ENCODE measurements at regions not wholly inside any gene's neighbourhood (a gene's known extent, or its start where the extent isn't known, plus 50 kb on each side); places are given as distances from the start of the nearest gene placed in this dataset.
"Not testable (repeated sequence)": the region's sequence is repeated elsewhere in the genome, so short reads cannot be mapped to it uniquely, and the experiment has no call there.

DNA sequence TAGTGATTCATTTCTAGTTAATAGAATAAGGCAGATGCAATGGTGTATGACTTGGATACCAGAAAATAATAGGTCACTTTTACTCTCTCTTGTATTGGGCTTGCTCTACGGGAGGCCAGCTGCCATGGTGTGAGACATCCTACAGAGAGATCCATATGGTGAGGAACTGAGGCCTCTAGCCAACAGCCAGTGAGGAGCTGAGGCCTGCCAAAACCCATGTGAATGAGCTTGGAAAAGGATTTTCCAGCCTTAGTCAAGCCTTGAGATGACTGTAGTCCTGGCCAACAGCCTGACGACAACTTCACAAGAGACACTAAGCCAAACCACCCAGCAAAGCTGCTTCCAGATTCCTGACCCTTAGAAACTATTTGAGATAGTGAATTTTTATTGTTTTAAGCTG is 1300.2 kb downstream of the RAPGEF2 start:
- intact Hi-C loops (cut with DNase I) = no loop called here
- DNase-seq = no peak

DNA sequence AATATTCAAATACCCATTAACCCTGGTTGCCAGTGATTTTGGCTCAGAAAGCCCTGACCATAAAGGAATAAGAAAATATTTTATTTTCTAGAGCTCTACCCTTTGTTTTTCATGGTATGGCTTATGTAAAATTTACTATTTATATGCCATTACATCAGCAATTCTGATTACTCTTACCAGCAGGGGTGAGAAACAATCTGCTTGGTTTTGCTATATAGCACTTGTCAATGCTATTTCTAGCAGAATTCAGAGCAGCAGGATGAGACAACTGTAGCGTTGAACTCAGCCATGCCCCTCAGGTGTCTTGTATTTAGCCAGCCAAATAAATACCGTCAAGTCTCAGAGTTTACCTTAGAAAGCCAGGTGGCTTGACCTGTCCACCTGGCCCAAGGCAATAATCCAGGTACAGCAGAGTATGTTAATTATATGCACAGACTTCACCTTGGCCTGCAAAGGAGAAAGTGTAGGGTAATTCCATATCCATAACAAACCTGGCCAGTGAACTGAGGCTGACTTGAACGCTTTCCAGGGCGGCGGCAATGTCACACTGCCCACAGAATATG is 1303.5 kb downstream of the RAPGEF2 start:
- intact Hi-C loops (cut with DNase I) = no loop called here

DNA sequence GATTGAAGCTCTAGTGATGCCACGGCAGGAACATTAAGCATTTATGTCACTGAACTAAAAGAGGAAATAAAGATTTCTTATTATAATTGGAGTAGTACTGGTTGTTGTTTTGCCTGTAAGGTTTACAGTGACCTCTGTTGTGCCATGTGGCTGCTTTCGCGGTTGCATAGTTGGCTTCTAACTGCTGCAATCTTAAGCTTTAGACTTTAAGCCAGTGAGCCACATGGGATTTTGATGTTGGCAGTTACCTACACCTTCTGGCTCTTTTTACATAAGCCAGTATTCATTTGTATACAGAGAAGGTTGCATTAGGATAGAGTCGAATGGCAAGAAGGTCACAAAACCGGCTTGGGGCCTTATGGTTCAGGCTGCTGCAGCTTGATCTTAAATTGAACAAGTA is 1311.6 kb downstream of the RAPGEF2 start:
- DNase-seq = no peak
- intact Hi-C loops (cut with DNase I) = no loop called here

More for the DNA sequence above, 1303.5 kb downstream of the RAPGEF2 start:
- DNase-seq = no peak

DNA sequence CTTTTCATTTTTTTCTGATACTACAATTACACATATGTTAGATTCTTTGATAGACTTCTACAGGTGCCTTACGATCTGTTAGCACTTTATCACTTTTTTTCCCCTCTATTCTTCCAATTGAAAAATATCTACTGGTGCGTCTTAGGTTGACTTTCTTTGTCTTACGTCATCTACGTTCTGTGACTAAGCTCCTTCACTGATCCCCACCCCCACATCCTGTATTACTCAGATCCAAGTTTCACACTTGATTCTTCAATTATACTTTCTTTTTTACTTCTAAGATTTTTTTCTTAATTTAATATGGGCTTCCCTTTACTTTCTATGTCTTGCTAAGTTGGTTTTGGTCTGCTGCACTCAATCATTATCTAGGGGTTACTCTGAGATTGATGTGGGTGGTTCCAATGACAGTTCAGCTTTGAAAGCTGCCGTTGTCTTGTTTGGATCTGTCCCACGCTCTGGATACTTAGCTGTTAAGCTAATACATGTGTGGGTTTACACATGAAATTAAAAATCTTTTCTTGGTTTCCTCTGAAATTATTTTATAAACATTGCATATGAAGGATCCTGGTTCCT is 1321.1 kb downstream of the RAPGEF2 start:
- DNase-seq = peak in 11 of 42 donors; percentile 2 to 49 (median 10)
- intact Hi-C loops (cut with DNase I) = no loop called here

DNA sequence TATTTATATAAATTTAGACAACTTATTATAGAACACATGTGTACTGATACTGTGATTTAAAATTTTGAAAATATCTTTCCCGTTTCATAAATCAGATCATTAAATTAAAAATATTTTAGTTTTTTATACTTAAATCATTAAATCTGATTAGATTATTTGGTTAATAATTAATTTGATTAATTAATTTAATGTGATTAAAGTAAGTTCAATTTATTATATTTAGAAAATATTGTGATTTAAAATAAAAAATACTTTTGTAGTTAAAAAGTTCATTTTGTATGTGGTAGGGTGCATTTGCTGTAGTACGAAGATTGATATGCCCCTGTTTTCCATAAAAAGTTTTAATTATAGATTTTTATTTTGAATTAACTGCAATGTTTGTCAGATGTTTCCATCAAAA is 1323.4 kb downstream of the RAPGEF2 start:
- intact Hi-C loops (cut with DNase I) = no loop called here
- no peak for DNase-seq

DNA sequence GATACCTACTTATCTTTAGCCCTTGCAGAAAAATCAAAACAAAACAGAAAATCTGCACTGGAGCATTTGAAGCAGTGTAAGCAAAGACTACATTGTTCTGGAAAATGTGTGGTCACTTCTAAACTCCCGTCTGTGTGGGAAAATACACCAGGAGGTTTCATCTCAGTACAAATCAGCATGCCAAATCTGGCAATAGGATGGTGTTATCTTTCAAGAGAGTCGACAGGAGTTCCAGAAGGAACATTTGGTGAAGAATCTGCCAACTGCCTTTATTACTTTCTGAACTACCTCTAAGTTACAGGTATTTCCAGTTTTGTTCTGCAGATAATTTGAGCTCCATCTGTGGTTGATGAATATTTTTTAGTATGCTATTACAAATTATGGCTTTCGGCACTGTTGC is 1348.0 kb downstream of the RAPGEF2 start:
- intact Hi-C loops (cut with DNase I) = no loop called here
- no peak for DNase-seq

DNA sequence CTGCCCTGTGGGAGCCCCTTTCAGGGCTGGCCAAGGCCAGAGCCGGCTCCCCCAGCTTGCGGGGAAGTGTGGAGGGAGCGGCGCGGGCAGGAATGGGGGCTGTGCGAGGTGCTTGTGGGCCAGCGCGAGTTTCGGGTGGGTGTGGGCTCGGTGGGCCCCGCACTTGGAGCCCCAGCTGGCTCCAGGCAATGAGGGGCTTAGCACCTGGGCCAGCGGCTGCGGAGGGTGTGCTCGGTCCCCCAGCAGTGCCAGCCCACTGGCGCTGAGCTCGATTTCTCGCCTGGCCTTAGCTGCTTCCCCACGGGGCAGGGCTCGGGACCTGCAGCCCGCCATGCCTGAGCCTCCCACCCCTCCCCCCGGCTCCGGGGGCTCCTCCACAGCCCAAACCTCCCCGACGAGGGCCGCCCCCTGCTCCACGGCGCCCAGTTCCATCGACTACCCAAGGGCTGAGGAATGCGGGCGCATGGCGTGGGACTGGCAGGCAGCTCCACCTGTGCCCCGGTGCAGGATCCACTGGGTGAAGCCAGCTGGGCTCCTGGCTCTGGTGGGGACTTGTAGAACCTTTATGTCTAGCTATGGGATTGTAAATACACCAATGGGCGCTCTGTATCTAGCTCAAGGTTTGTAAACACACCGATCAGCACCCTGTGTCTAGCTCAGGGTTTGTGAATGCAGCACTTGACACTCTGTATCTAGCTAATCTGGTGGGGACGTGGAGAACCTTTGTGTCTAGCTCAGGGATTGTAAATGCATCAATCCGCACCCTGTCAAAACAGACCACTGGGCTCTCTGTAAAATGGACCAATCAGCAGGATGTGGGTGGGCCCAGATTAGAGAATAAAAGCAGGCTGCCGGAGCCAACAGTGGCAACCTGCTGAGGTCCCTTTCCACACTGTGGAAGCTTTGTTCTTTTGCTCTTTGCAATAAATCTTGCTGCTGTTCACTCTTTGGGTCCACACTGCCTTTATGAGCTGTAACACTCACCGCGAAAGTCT is 1379.1 kb downstream of the RAPGEF2 start:
- peak in 1 of 42 donors; percentile 2 for DNase-seq
- intact Hi-C loops (cut with DNase I) = not testable (repeated sequence)

DNA sequence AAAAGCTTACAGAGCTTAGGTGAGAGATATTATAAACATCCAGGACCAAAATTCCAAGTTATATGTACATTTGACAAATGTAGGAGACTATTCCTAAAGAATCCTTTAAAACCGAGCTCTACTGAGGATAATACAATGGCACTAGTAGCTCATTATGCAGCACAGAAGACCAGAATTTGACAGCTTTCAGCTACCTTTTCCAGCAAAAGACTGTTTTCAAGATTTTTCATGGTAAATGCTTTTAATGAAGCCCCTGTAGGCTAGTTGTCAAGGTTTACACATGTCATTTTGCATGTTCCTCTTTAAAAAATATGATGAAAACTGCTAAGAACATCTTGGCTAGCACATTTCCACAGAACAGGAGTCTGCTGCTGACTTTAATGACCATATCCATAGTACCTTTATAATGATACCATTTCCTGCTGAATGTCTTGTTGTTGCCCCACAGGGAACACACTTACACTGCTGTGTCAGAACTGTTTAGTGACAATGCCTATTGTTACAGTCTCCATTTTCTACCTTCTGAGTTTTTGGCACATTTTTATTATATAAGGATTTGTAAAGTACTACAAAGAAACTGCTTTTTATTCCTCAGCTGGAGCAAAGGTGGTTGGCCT is 1382.3 kb downstream of the RAPGEF2 start:
- no peak for DNase-seq
- intact Hi-C loops (cut with DNase I) = no loop called here

DNA sequence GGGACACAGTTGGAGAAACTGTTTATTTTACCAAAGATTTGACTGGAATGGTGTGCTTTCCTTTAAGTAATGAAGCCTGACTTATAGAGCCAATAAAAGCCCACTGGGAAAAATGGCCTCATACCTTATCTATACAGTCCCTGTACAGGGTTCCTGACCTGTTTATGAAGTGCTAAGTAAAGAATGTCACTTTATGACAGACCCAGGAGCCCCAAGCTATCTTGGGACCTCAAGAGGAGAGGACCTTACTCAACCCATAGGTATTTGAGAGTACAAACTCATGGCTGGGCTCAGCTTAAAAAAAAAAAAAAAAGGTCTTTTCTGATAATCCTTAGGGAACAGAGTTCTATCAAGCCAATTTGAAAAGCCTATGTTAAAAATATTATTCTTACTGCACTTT is 1389.3 kb downstream of the RAPGEF2 start:
- DNase-seq = no peak
- intact Hi-C loops (cut with DNase I) = no loop called here

DNA sequence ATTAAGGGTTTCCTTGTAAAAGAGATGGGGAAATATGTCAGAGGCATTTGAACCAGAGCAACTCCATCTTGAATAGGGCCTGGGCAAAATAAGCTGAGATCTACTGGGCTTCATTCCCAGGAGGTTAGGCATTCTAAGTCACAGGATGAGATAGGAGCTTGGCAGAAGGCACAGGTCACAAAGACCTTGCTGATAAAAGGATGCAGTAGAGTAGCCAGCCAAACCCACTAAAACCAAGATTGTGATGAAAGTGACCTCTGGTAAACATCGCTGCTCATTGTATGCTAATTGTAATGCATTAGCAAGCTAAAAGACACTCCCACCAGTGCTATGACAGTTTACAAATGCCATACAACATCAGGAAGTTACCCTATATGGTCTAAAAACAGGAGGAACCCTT is 1390.3 kb downstream of the RAPGEF2 start:
- intact Hi-C loops (cut with DNase I) = no loop called here
- DNase-seq = no peak

DNA sequence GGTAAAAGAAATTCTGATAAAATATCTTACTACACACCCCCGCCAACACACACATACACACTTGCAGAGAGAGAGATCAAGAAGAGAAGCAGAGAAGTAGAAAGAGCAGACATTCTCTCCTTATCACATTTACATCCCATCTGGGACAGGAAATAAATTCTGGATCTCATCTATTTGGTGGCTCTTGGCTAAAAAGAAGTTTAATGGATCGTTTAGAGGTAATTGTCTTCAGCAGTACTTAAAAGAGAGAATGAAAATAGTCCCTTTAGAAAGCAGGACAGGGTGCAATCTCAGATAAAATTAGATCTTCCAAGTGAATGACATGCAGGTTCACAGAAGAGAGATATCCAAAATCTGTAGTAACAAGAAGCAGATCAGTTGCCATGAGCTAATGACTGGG is 1392.5 kb downstream of the RAPGEF2 start:
- DNase-seq = no peak
- intact Hi-C loops (cut with DNase I) = no loop called here

DNA sequence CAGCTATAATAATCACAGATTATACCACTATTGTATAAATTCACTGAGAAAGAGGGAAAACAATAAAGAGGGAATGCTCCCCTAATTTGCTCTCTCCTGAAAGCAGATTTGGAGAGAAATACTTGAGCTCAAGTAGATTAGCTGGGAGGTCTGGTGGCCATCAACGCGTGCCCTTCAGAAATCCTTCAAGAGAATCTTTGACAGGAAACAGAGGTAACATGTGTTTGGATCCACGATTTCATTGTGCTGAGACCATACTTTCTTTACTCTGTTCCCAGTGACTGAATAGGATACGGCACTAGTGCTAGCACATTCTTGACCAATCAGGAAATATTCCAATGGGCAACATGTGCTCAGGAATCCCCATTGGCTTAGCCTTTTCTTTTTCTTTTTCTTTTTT is 1395.3 kb downstream of the RAPGEF2 start:
- no peak for DNase-seq
- intact Hi-C loops (cut with DNase I) = no loop called here

DNA sequence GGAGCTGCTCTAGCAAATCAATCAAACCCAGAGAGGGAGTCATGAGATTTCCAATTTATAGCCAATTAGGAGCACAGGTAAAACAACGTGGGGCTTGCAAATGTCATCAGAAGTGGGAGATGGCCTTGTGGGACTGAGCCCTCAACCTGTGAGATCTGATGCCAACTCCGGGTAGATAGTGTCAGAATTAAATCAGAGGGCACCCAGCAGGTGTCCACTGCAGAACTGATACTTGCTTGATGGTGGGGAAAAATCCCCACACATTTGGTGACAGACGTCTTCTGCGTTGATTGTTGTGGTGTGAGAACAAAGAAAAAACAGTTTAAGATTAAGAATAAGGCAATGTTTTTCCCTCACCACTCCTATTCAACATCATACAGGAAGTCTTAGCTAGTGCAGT is 1402.8 kb downstream of the RAPGEF2 start:
- intact Hi-C loops (cut with DNase I) = no loop called here
- DNase-seq = no peak

DNA sequence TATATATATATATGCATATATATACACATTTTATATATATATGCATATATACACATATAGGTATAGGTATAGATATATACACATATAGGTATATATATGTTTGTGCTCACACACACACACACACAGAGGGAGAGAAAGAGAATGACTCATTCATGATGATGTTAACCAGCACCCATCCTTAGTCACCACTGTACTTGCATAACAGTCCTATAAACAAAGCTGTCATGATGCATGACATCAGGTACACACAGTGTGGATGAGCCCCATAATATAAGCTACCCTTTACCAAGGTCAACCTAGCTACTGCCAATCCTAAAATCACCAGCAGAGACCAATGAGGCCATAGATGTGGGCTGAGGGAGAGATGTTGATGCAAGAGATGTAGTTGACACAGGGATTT is 1408.0 kb downstream of the RAPGEF2 start:
- no peak for DNase-seq
- intact Hi-C loops (cut with DNase I) = no loop called here

DNA sequence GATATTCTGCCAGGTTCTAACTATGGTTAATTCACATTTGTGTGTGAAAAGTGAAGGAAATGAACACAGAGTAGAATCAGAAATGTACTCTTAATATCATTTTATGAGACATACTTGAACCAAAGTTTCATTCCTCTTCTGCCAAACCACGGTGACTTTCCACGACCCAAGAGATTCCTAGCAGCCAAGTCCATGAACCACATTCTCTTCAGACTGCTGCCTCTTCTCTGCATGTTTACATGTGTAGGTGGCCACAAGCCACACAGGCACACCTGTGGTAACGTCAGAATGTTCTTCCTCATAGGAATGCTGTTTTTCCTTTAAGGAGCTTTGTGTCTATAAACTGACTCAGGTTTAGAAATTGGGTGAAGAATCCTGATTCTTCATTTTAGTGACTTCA is 1411.2 kb downstream of the RAPGEF2 start:
- intact Hi-C loops (cut with DNase I) = no loop called here
- no peak for DNase-seq

DNA sequence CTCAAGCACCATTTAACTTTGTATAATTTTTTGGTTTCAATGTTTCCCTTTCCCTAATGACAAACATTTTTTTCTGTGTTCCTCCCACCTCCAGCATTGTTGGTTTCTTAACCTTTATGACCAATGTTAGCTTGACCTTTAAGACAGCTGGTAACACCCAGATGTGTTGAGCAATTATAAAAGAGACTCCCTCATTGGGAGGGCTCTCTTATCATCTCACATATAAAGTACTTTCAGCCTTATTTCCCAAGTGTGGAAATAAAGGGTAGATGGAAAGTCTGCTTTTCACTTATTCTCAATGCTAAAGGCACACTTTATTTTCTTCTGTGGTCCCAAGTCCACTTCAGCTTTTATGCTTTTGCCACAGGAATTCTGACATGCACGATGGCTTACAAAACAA is 1420.4 kb downstream of the RAPGEF2 start:
- DNase-seq = no peak
- intact Hi-C loops (cut with DNase I) = no loop called here

DNA sequence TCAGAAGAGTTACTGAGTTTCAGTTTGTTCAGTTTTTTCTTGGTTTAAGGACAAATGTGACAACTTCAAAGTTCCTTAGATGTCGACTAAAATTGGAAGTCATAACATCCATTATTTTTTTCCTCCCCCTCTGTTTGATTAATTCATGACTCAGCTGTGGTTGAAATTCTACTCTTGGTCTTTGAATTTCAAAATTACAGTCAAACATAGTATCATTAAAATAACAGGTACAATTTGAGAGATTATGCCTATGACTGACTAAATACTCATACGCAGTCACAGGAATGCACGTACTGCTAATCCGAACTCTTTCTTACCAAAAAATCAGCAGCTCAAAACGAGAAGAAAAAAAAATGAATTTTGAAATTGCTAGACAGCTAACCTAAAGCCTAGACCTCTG is 1434.8 kb downstream of the RAPGEF2 start:
- DNase-seq = no peak
- intact Hi-C loops (cut with DNase I) = no loop called here

DNA sequence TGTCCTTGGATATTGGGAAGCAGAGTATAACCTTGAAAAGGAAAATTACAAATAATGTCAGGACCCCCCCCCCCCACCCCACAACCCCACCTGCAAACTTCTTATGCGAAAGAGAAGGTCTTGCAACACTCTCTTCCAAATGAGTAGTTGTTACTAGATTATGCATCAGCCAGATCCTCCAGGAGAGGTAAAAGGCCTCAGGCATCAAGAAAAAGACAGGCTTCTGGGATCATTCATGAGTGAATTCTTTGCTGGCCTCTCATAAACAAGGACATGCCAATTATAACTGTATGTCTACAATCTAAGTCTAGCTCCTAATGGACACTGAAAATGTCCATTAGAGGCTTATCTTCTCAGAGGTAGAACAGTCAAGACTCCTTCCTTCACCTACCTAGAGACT is 1443.3 kb downstream of the RAPGEF2 start:
- intact Hi-C loops (cut with DNase I) = no loop called here
- DNase-seq = no peak

DNA sequence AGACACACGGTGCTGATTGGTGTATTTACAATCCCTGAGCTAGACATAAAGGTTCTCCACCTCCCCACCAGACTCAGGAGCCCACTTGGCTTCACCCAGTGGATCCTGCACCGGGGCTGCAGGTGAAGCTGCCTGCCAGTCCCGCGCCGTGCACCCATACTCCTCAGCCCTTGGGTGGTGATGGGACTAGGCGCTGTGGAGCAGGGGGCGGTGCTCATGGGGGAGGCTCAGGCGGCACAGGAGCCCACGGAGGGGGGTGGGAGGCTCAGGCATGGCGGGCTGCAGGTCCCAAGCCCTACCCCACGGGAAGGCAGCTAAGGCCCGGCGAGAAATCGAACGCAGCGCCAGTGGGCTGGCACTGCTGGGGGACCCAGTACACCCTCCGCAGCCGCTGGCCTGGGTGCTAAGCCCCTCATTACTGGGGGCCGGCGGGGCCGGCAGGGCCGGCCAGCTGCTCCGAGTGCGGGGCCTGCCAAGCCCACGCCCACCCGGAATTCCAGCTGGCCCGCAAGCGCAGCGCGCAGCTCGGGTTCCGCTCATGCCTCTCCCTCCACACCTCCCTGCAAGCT is 1447.2 kb downstream of the RAPGEF2 start:
- DNase-seq; intact Hi-C loops (cut with DNase I): not testable (repeated sequence)

DNA sequence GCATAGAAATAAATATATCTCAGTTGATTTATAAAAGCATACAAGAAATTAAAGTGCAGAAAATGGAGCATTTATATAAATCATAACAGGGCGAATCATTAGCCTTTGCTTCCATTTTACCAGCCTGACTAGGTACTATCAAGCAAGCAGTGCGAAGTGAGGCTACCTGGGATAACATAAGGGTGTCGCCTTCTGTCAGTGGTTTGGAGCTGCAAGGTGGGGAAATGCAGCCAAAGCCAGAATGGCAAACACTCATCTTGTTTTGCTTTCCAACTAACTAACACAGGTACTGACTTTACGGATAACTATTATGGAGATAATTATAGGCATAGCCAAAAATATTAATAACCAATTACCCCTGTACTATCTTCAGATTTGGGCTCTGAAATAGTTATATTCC is 1459.8 kb downstream of the RAPGEF2 start:
- intact Hi-C loops (cut with DNase I) = no loop called here
- DNase-seq = no peak
